ENCODE measurements at regions not wholly inside any gene's neighbourhood (a gene's known extent, or its start where the extent isn't known, plus 50 kb on each side); places are given as distances from the start of the nearest gene placed in this dataset.

GRCh38 chr3:189466004-189466403, 165.2 kb upstream of the TP63 start:
- Mint-ChIP-seq H3K4me3 (no peak overlapping the region), H3K4me1 (ENCODE audit: low read depth) (no peaks in the 10 kb centered on the region), H3K9me3 (peaks cover 1% of the 10 kb centered on the region), H3K27me3 (no peaks in the 10 kb centered on the region), H3K27ac (no peak overlapping the region), H3K36me3 (ENCODE audit: low read depth) (no peaks in the 10 kb centered on the region)
- no peak for DNase-seq
- ChIA-PET CTCF (no interaction called here), POLR2A (no interaction called here)
- intact Hi-C loops (cut with micrococcal nuclease) = no loop called here
- no peak for ATAC-seq
- no peak for TF ChIP-seq CTCF (IDR thresholded peaks at IDR 0.05)

DNA sequence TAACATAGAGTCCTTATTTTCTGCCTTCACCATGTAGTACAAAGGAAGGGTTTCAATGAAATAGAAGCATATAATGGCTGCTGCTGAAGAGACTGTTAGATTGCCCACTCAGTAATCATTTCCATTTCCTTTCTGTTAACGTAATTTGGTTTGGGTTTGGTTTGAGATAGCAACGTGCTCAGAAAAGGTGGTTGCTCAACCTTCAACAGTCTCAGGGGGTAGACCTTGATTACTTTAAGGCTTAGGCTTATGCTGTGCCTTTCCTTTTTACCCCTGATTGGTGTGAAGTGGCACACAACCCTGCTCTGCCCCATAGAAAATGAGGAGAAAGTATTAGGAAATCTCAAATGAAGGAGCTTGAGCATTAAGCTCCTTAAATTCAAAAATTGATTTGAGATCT, 163.7 kb upstream of the TP63 start:
- ATAC-seq (no peak), DNase-seq (no peak)
- no peaks in the 10 kb centered on the region for H3K27me3 Mint-ChIP-seq
- no peak overlapping the region for H3K4me3 Mint-ChIP-seq
- H3K27ac Mint-ChIP-seq = no peak overlapping the region
- ChIA-PET CTCF (no interaction called here), POLR2A (no interaction called here)
- no peak for TF ChIP-seq CTCF (IDR thresholded peaks at IDR 0.05)
- intact Hi-C loops (cut with micrococcal nuclease) = no loop called here
- no peaks in the 10 kb centered on the region for H3K4me1 Mint-ChIP-seq (ENCODE audit: low read depth)
- peaks cover 1% of the 10 kb centered on the region for H3K9me3 Mint-ChIP-seq
- H3K36me3 Mint-ChIP-seq (ENCODE audit: low read depth) = no peaks in the 10 kb centered on the region

- H3K9me3 Mint-ChIP-seq = no peaks in the 10 kb centered on the region
- H3K4me3 Mint-ChIP-seq = no peak overlapping the region
- no peak for TF ChIP-seq CTCF (IDR thresholded peaks at IDR 0.05)
- POLR2A ChIA-PET = no interaction called here
- H3K4me1 Mint-ChIP-seq (ENCODE audit: low read depth) = no peaks in the 10 kb centered on the region
- H3K27ac Mint-ChIP-seq = no peak overlapping the region
- DNase-seq (no peak), ATAC-seq (no peak)
- no peaks in the 10 kb centered on the region for H3K27me3 Mint-ChIP-seq
- intact Hi-C loops (cut with micrococcal nuclease) = no loop called here
- no peaks in the 10 kb centered on the region for H3K36me3 Mint-ChIP-seq (ENCODE audit: low read depth)
- CTCF ChIA-PET = interaction anchor here (1.1 kb wide), 1 partner anchor 55 kb away, joined by 3 read pairs; no protein-coding TSS in a partner anchor
These were observed 156.2 kb upstream of the TP63 start for GRCh38 chr3:189474944-189475343.

GRCh38 chr3:189477614-189478013, 153.6 kb upstream of the TP63 start:
- intact Hi-C loops (cut with micrococcal nuclease) = no loop called here
- Mint-ChIP-seq H3K27ac (no peak overlapping the region), H3K4me3 (no peak overlapping the region), H3K36me3 (ENCODE audit: low read depth) (no peaks in the 10 kb centered on the region), H3K4me1 (ENCODE audit: low read depth) (no peaks in the 10 kb centered on the region), H3K27me3 (no peaks in the 10 kb centered on the region), H3K9me3 (peaks cover 3% of the 10 kb centered on the region)
- no peak for DNase-seq
- ChIA-PET CTCF (no interaction called here), POLR2A (no interaction called here)
- no peak for TF ChIP-seq CTCF (IDR thresholded peaks at IDR 0.05)
- no peak for ATAC-seq

DNA sequence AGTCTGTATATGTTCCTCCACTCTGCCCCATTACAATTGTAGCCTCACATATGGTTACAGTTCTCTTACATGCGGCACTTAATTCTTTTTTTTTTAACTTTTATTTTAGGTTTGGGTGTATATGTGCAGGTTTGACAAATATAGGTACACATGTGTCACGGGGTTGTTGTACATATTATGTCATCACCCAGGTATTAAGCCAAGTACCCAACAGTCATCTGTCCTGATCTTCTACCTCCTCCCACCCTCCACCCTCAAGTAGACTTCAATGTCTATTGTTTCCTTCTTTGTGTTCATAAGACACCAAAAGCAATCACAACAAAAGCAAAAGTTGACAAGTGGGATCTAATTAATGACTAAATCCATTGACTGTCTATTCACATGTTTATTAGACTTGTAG, 144.6 kb upstream of the TP63 start:
- H3K27me3 Mint-ChIP-seq = no peaks in the 10 kb centered on the region
- ChIA-PET CTCF (no interaction called here), POLR2A (no interaction called here)
- no peak for TF ChIP-seq CTCF (IDR thresholded peaks at IDR 0.05)
- DNase-seq = no peak
- no peaks in the 10 kb centered on the region for H3K4me1 Mint-ChIP-seq (ENCODE audit: low read depth)
- H3K36me3 Mint-ChIP-seq (ENCODE audit: low read depth) = no peaks in the 10 kb centered on the region
- H3K9me3 Mint-ChIP-seq = peaks cover 10% of the 10 kb centered on the region
- no peak overlapping the region for H3K4me3 Mint-ChIP-seq
- ATAC-seq = no peak
- H3K27ac Mint-ChIP-seq = no peak overlapping the region
- intact Hi-C loops (cut with micrococcal nuclease) = no loop called here
